ENCODE measurements at regions not wholly inside any gene's neighbourhood (a gene's known extent, or its start where the extent isn't known, plus 50 kb on each side); places are given as distances from the start of the nearest gene placed in this dataset.

DNA sequence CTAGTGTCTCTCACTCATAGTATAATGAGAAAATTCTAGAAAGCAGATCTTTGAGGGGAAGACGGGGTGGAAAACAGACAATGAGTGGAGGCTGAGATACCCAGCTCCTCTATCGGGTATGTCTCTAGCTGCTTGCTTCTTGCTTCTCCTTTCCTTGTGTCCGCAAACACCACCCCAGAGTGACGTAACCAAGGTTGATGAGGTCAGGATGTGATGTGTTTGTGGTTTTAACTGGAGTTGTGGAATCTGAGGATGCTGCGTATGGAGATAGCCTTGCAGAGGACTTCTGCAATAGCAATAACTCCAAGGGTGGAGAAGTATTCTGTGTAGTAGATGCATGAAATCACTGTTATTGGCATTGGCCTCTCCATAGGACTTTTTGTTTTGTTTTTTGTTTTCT, 132.7 kb upstream of the IFNGR1 start:
- Histone ChIP-seq H3K4me1 (ENCODE audit: control insufficient read depth, insufficient read depth, low read length) (no peaks in the 10 kb centered on the region), H3K27me3 (ENCODE audit: control insufficient read depth, insufficient read depth, low read length) (peaks cover 15% of the 10 kb centered on the region), H3K9ac (ENCODE audit: low read depth, low read length) (no peak overlapping the region), H3K36me3 (ENCODE audit: insufficient read depth, low read length) (no peaks in the 10 kb centered on the region), H3K4me3 (ENCODE audit: low read length) (no peak overlapping the region), H3K4me2 (ENCODE audit: low read length) (no peak overlapping the region), H3K9me3 (replicated peaks; ENCODE audit: low read length) (no peaks in the 10 kb centered on the region)

DNA sequence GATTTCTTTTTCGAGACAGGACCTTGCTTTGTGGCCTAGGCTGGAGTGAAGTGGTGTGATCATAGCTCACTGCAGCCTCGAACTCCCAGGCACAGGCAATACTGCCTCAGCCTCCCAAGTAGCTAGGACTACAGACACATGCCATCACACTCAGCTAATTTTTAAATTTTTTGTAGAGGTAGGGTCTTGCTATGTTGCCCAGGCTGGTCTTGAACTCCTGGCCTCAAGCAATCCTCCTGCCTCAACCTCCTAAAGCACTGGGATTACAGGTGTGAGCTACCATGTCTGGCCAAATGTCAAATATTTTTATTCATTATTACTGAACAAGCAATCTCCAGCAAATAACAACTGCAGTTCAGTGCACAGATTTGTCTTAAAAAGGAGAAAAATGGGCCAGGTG, 131.7 kb upstream of the IFNGR1 start:
- Histone ChIP-seq H3K4me3 (ENCODE audit: low read length) (no peak overlapping the region), H3K9me3 (replicated peaks; ENCODE audit: low read length) (no peaks in the 10 kb centered on the region), H3K4me1 (ENCODE audit: control insufficient read depth, insufficient read depth, low read length) (no peaks in the 10 kb centered on the region)

DNA sequence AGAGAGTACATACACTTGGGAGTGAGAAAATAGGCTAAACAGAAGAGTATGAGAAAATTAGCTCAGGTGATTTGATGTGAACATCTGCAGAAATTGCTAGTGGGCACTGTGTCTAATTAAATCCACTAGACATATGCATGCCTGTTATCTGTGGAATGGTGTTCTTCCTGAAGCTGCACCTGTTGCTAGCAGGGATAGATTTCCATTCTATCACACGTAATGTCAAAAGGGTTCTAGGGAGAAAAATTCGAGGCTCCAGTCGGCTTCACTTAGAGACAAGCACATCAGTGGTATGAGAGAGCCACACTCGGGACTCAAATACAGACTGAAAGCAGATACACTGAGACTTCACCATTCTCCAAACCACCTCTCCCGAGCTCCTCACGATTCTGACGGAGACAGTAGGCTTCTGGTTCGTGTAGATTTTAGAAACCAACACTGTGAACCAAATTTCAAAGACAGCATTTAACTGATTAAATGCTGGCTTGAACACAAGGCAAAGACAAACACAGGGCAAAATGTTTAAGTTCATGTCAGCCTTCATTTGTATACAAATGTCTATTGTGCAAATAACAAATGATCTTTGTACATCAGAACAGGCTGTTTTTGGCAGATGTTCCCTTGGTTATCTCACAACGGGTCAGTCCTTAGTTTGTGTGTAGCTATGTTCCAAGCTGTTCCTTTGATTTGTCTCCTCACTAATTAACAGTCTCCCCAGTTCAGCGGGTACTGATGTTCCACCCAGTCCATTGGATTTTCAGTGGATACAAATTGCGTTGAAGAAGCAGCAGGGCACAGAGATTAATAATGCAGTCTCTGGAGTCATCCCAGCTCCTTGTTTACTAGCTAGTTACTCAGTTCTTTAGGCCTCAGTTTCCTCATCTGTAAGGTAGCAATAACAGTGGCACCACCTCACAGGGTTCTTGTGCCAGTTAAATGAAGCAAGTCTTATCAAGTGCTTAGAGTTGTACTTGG, 131.0 kb upstream of the IFNGR1 start:
- Histone ChIP-seq H3K9me3 (replicated peaks; ENCODE audit: low read length) (no peaks in the 10 kb centered on the region), H3K4me1 (ENCODE audit: control insufficient read depth, insufficient read depth, low read length) (no peaks in the 10 kb centered on the region), H3K4me3 (ENCODE audit: low read length) (no peak overlapping the region), H3K27me3 (ENCODE audit: control insufficient read depth, insufficient read depth, low read length) (peaks cover 20% of the 10 kb centered on the region), H3K9ac (ENCODE audit: low read depth, low read length) (no peak overlapping the region), H3K36me3 (ENCODE audit: insufficient read depth, low read length) (no peaks in the 10 kb centered on the region), H3K4me2 (ENCODE audit: low read length) (no peak overlapping the region)

More for the DNA sequence above, 131.7 kb upstream of the IFNGR1 start:
- H3K4me2 ChIP-seq (ENCODE audit: low read length) = no peak overlapping the region
- peaks cover 18% of the 10 kb centered on the region for H3K27me3 ChIP-seq (ENCODE audit: control insufficient read depth, insufficient read depth, low read length)
- no peaks in the 10 kb centered on the region for H3K36me3 ChIP-seq (ENCODE audit: insufficient read depth, low read length)
- H3K9ac ChIP-seq (ENCODE audit: low read depth, low read length) = no peak overlapping the region

DNA sequence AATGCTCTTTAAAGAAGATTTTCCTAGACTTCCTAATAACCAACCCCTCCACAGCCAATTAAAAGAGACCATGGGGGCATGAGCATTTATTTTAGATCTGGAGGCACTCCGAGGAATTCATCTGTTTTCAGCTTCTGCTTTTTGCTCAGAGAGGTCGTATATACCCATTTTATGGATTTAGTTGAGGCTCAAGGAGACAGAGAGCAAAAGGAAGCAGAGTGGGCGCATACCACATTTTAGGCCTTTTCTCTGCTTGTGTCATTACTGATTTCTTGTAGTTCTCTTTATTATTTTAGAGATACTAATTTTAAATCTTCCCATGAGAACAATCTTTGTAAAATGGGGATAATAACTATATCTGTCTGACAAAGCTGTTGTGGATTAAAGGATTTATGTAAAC, 129.6 kb upstream of the IFNGR1 start:
- no peak overlapping the region for H3K4me3 ChIP-seq (ENCODE audit: low read length)
- H3K9ac ChIP-seq (ENCODE audit: low read depth, low read length) = no peak overlapping the region
- H3K36me3 ChIP-seq (ENCODE audit: insufficient read depth, low read length) = no peaks in the 10 kb centered on the region
- no peaks in the 10 kb centered on the region for H3K9me3 ChIP-seq (replicated peaks; ENCODE audit: low read length)
- no peak overlapping the region for H3K4me2 ChIP-seq (ENCODE audit: low read length)
- peaks cover 28% of the 10 kb centered on the region for H3K27me3 ChIP-seq (ENCODE audit: control insufficient read depth, insufficient read depth, low read length)
- H3K4me1 ChIP-seq (ENCODE audit: control insufficient read depth, insufficient read depth, low read length) = no peaks in the 10 kb centered on the region

DNA sequence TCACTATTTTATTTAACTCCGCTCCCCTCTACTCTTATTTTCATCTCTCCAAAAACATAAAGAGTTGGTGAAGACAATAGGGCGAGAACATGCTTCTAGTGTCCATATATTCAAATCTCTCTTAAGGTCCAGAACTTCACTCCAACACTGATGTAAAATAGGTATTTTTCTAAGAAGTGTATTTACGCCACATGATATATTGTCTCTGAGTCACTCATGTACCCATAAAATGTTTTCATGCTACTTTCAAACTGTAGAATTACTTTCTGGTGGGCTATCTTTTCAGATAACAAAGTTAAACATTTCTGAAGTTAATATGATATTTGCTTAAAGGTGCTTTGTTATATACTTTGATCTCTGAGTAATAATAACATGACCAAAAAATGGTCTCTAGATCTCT, 124.1 kb upstream of the IFNGR1 start:
- no peak overlapping the region for H3K9ac ChIP-seq (ENCODE audit: low read depth, low read length)
- peaks cover 21% of the 10 kb centered on the region for H3K27me3 ChIP-seq (ENCODE audit: control insufficient read depth, insufficient read depth, low read length)
- H3K4me3 ChIP-seq (ENCODE audit: low read length) = no peak overlapping the region
- H3K4me1 ChIP-seq (ENCODE audit: control insufficient read depth, insufficient read depth, low read length) = no peaks in the 10 kb centered on the region
- H3K36me3 ChIP-seq (ENCODE audit: insufficient read depth, low read length) = no peaks in the 10 kb centered on the region
- no peaks in the 10 kb centered on the region for H3K9me3 ChIP-seq (replicated peaks; ENCODE audit: low read length)
- peak overlapping the region; percentile 67 for H3K4me2 ChIP-seq (ENCODE audit: low read length)

DNA sequence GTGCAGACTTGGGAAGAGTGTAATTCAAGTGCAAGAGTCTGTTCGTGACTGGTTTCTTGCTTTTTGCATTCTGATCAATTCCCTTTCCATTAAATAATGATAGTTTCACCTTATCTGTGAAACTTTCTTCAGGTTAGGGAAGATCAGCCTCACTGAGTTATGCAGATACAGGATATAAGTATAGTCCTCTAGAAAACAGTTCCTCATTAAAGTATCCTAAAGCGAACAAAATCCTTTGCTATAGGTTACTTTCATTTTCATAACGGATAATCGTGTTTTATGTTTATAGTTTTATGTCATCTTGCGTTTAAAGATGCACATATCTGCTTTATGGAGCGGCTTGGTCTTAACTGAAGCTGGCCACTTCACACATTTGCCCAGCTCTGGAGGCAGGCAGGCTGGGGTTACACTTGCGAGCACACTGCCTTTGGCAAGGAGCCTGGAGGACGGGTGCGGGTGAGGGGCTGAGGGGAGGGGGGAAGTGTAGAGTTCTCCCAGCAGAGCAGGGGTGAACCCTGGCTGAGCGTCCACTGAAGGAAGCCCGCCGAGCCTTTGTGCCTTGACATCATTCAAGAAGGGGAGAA, 123.5 kb upstream of the IFNGR1 start:
- H3K4me2 ChIP-seq (ENCODE audit: low read length) = peak overlapping the region; percentile 67
- H3K4me3 ChIP-seq (ENCODE audit: low read length) = peak overlapping the region; percentile 41
- H3K27me3 ChIP-seq (ENCODE audit: control insufficient read depth, insufficient read depth, low read length) = peaks cover 20% of the 10 kb centered on the region
- no peaks in the 10 kb centered on the region for H3K36me3 ChIP-seq (ENCODE audit: insufficient read depth, low read length)
- H3K4me1 ChIP-seq (ENCODE audit: control insufficient read depth, insufficient read depth, low read length) = no peaks in the 10 kb centered on the region
- H3K9me3 ChIP-seq (replicated peaks; ENCODE audit: low read length) = no peaks in the 10 kb centered on the region
- no peak overlapping the region for H3K9ac ChIP-seq (ENCODE audit: low read depth, low read length)

DNA sequence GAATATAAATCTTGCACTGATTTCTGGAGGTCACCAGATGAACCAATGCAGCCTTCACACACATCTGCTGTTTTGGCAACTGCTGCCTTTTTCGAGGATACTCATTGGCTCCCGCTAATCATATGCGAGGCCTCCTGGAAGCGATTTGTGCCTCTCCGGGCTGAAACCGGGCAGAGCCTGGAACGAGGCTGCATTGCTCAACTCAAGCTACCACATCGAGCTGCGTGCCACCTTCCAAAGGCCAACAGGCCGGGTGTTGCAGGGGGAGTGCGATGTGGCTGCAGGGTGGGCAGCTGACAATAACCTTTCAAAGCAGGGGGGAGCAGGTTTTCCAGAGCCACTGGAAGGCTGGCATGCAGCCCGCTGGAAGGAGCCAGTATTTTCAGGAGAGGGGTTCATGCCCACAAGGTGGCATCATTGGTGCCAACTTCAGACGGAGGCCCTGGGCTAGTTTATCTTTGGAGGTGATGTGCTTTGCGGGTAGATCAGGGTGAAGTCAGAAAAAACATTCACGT, 122.6 kb upstream of the IFNGR1 start:
- H3K4me1 ChIP-seq (ENCODE audit: control insufficient read depth, insufficient read depth, low read length) = no peaks in the 10 kb centered on the region
- peak overlapping the region; percentile 64 for H3K4me2 ChIP-seq (ENCODE audit: low read length)
- H3K27me3 ChIP-seq (ENCODE audit: control insufficient read depth, insufficient read depth, low read length) = peaks cover 19% of the 10 kb centered on the region
- no peaks in the 10 kb centered on the region for H3K9me3 ChIP-seq (replicated peaks; ENCODE audit: low read length)
- H3K4me3 ChIP-seq (ENCODE audit: low read length) = no peak overlapping the region
- no peak overlapping the region for H3K9ac ChIP-seq (ENCODE audit: low read depth, low read length)
- no peaks in the 10 kb centered on the region for H3K36me3 ChIP-seq (ENCODE audit: insufficient read depth, low read length)

DNA sequence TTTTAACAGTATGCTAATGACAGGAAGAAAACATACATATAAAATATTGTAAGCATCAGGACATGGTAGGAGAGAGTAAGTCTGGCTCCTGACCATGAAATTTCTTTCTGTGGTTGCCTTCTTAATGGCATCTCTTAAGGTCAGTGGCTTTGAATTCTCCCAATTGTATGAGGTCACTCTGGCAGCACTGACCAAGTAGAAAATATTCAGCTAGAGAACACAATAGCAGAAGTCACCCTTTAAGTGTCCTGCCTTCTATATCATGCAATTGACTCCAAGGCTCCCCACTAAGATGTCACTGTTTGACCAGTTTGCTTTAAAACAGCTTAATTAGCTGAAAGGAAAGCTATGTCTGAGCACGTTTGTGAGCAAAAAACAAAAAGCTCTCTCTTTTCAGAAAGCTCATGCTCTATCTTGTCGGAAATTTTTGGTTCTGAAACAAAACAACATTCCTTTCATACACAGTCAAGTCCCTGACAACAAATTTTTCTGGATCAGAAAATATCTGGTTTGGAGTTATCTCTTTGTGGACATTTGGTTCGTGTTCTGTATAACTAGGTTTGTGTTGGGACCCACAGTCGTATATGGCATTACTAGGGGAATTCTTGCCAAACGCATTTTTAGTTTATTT, 120.9 kb upstream of the IFNGR1 start:
- peaks cover 18% of the 10 kb centered on the region for H3K27me3 ChIP-seq (ENCODE audit: control insufficient read depth, insufficient read depth, low read length)
- H3K4me2 ChIP-seq (ENCODE audit: low read length) = no peak overlapping the region
- no peaks in the 10 kb centered on the region for H3K36me3 ChIP-seq (ENCODE audit: insufficient read depth, low read length)
- H3K4me3 ChIP-seq (ENCODE audit: low read length) = no peak overlapping the region
- H3K9ac ChIP-seq (ENCODE audit: low read depth, low read length) = no peak overlapping the region
- no peaks in the 10 kb centered on the region for H3K9me3 ChIP-seq (replicated peaks; ENCODE audit: low read length)
- no peaks in the 10 kb centered on the region for H3K4me1 ChIP-seq (ENCODE audit: control insufficient read depth, insufficient read depth, low read length)

DNA sequence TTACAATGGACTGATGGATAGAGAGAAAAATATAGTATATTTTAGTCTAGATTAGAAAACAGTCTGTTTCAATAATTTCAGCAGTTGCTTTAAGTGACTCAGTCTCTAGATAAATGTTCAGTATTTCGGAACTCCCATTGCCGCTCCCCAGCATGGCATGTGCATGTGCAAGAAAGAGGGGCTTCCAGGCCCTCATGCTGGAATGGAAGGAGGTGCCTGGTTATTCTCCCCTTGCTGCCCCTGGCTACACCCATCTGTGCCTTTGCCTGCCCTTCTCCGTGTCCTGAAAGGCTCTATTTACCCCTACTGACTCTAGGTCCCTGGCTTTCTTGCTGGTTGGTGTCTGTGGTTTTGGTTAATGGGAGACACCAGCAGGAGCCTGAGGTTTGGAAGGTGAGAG, 115.7 kb upstream of the IFNGR1 start:
- Histone ChIP-seq H3K9me3 (replicated peaks; ENCODE audit: low read length) (no peaks in the 10 kb centered on the region), H3K36me3 (ENCODE audit: insufficient read depth, low read length) (no peaks in the 10 kb centered on the region), H3K4me1 (ENCODE audit: control insufficient read depth, insufficient read depth, low read length) (peaks cover 3% of the 10 kb centered on the region), H3K4me2 (ENCODE audit: low read length) (no peak overlapping the region), H3K4me3 (ENCODE audit: low read length) (no peak overlapping the region), H3K27me3 (ENCODE audit: control insufficient read depth, insufficient read depth, low read length) (peaks cover 25% of the 10 kb centered on the region), H3K9ac (ENCODE audit: low read depth, low read length) (no peak overlapping the region)

DNA sequence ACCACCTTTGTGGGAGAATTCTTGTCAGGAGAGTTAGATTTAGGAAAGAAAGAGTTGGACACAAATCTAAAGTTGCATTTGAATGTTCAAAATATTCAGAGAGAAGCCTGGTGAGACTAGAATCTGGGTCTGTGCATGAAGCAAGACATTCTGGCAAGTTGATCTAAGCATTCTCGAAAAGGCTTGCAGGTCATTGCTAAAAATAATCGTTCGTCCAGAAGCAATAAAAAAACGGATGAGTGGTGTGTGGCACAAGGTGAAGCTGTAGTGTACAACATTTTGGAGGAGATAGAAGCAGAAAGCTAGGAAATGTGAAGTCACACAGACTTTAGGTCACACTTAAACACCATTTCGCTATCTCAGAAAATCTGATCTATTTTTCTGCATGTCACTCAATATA, 114.9 kb upstream of the IFNGR1 start:
- no peak overlapping the region for H3K4me2 ChIP-seq (ENCODE audit: low read length)
- H3K27me3 ChIP-seq (ENCODE audit: control insufficient read depth, insufficient read depth, low read length) = peaks cover 23% of the 10 kb centered on the region
- H3K4me1 ChIP-seq (ENCODE audit: control insufficient read depth, insufficient read depth, low read length) = peaks cover 3% of the 10 kb centered on the region
- H3K4me3 ChIP-seq (ENCODE audit: low read length) = no peak overlapping the region
- H3K9ac ChIP-seq (ENCODE audit: low read depth, low read length) = no peak overlapping the region
- no peaks in the 10 kb centered on the region for H3K9me3 ChIP-seq (replicated peaks; ENCODE audit: low read length)
- H3K36me3 ChIP-seq (ENCODE audit: insufficient read depth, low read length) = no peaks in the 10 kb centered on the region

DNA sequence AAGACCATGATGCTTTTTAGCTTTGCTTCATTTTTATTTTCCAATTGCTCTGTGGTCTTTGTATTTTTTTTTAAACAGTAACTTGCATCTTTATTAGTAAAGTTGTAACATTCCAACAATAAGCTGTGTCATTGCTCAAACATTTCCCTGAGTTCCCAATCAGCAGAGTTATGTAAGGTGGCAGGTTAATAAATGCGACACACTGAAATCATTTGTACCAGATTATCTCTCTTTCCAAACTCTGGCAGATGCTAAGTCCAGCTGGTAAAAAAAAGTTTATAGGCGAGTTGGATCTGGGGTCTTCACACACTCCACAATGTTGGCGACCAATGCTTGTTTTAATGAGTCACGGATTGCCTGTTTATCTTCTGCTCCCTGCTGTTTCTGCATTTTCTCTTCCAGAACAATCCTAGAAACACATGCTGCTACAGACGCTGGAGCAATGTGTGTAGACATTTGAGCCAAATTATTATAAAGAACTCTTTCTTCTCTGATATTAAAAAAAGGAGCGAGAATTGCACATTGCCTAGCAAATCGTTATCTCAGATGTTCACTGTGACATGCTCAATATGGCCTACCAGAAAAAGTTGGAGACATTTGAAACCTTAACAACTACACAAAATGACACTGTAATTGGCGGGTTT, 113.6 kb upstream of the IFNGR1 start:
- H3K9ac ChIP-seq (ENCODE audit: low read depth, low read length) = no peak overlapping the region
- no peak overlapping the region for H3K4me2 ChIP-seq (ENCODE audit: low read length)
- H3K4me1 ChIP-seq (ENCODE audit: control insufficient read depth, insufficient read depth, low read length) = peaks cover 3% of the 10 kb centered on the region
- no peaks in the 10 kb centered on the region for H3K36me3 ChIP-seq (ENCODE audit: insufficient read depth, low read length)
- H3K4me3 ChIP-seq (ENCODE audit: low read length) = no peak overlapping the region
- no peaks in the 10 kb centered on the region for H3K9me3 ChIP-seq (replicated peaks; ENCODE audit: low read length)
- H3K27me3 ChIP-seq (ENCODE audit: control insufficient read depth, insufficient read depth, low read length) = peaks cover 18% of the 10 kb centered on the region

Measured in skeletal muscle satellite cell (primary cell).